H9 (cell line): ENCODE measurements at regions not wholly inside any gene's neighbourhood (a gene's known extent, or its start where the extent isn't known, plus 50 kb on each side); places are given as distances from the start of the nearest gene placed in this dataset.

Experiments used
- DNase-seq: peaks from one replicate; pipeline ENCODE4 v3.0.0-alpha.2; 2017
- H2AFZ ChIP-seq: one replicate; pipeline ENCODE4 v1.6.1; 2013; ENCODE audit warnings: mild to moderate bottlenecking, low read length, control low read depth, moderate library complexity
- H2AK5ac ChIP-seq: 2 replicates; pipeline ENCODE4 v1.6.1; 2013; ENCODE audit warnings: low read length, control low read depth, mixed read lengths; ENCODE audit not compliant: insufficient read length
- H2BK120ac ChIP-seq: one replicate; pipeline ENCODE4 v1.6.1; 2013; ENCODE audit warnings: low read depth, mild to moderate bottlenecking, low read length, control low read depth, inconsistent platforms; ENCODE audit not compliant: poor library complexity, severe bottlenecking
- H2BK12ac ChIP-seq: 2 replicates; pipeline ENCODE4 v1.6.1; 2013; ENCODE audit warnings: low read length, control low read depth, mixed read lengths, low read depth; ENCODE audit not compliant: insufficient read length
- H2BK15ac ChIP-seq: 2 replicates; pipeline ENCODE4 v1.6.1; 2013; ENCODE audit warnings: low read depth, low read length, control low read depth
- H2BK20ac ChIP-seq: one replicate; pipeline ENCODE4 v1.6.1; 2013; ENCODE audit warnings: low read depth, mild to moderate bottlenecking, low read length, control low read depth, inconsistent platforms; ENCODE audit not compliant: poor library complexity, severe bottlenecking
- H2BK5ac ChIP-seq: 2 replicates; pipeline ENCODE4 v1.6.1; 2013; ENCODE audit warnings: low read length, control low read depth, mixed read lengths; ENCODE audit not compliant: insufficient read length
- H3K14ac ChIP-seq: 2 replicates; pipeline ENCODE4 v1.6.1; 2013; ENCODE audit warnings: low read length, control low read depth; ENCODE audit not compliant: insufficient read depth
- H3K18ac ChIP-seq: 2 replicates; pipeline ENCODE4 v1.6.1; 2013; ENCODE audit warnings: low read depth, mild to moderate bottlenecking, mixed read lengths, low read length, control low read depth; ENCODE audit not compliant: insufficient read length
- H3K23ac ChIP-seq: 2 replicates; pipeline ENCODE4 v1.6.1; 2013; ENCODE audit warnings: low read length, control low read depth, mixed read lengths, low read depth; ENCODE audit not compliant: insufficient read length
- H3K23me2 ChIP-seq: 2 replicates; pipeline ENCODE4 v1.6.1; 2013; ENCODE audit warnings: low read depth, mild to moderate bottlenecking, mixed read lengths, low read length, control low read depth; ENCODE audit not compliant: insufficient read length, poor library complexity, severe bottlenecking
- H3K27ac ChIP-seq: 2 replicates; pipeline ENCODE4 v1.5.1; 2013; ENCODE audit warnings: low read length, control low read depth, mixed read lengths, low read depth; ENCODE audit not compliant: insufficient read length
- H3K27me3 ChIP-seq: 2 replicates; pipeline ENCODE4 v1.6.1; 2013; ENCODE audit warnings: low read length, control low read depth, inconsistent platforms; ENCODE audit not compliant: insufficient read depth
- H3K4ac ChIP-seq: 2 replicates; pipeline ENCODE4 v1.6.1; 2013; ENCODE audit warnings: low read depth, mild to moderate bottlenecking, control low read depth, inconsistent platforms, low read length, moderate library complexity
- H3K4me1 ChIP-seq: 2 replicates; pipeline ENCODE4 v1.6.1; 2013; ENCODE audit warnings: low read length, control low read depth, inconsistent platforms; ENCODE audit not compliant: insufficient read depth
- H3K4me2 ChIP-seq: 2 replicates; pipeline ENCODE4 v1.6.1; 2013; ENCODE audit warnings: low read length, control low read depth, mixed read lengths; ENCODE audit not compliant: insufficient read length, insufficient read depth
- H3K56ac ChIP-seq: 2 replicates; pipeline ENCODE4 v1.6.1; 2013; ENCODE audit warnings: low read depth, mild to moderate bottlenecking, mixed read lengths, low read length, control low read depth; ENCODE audit not compliant: insufficient read length
- H3K79me1 ChIP-seq: 2 replicates; pipeline ENCODE4 v1.6.1; 2013; ENCODE audit warnings: low read depth, mild to moderate bottlenecking, moderate library complexity, low read length, control low read depth, inconsistent platforms; ENCODE audit not compliant: insufficient read depth, poor library complexity, severe bottlenecking
- H3K79me2 ChIP-seq: 2 replicates; pipeline ENCODE4 v1.6.1; 2013; ENCODE audit warnings: low read length, control low read depth, inconsistent platforms; ENCODE audit not compliant: insufficient read depth
- H3K9ac ChIP-seq: 2 replicates; pipeline ENCODE4 v1.6.1; 2013; ENCODE audit warnings: low read length, control low read depth, mixed read lengths; ENCODE audit not compliant: insufficient read length; ENCODE audit errors: extremely low read depth
- H3K9me3 ChIP-seq: one replicate; pipeline ENCODE4 v1.6.1; 2013; ENCODE audit warnings: low read depth, low read length, inconsistent platforms; ENCODE audit not compliant: control insufficient read depth
- H3T11ph ChIP-seq: one replicate; pipeline ENCODE4 v1.6.1; 2013; ENCODE audit warnings: mild to moderate bottlenecking, low read length, control low read depth, inconsistent platforms
- H4K20me1 ChIP-seq: one replicate; pipeline ENCODE4 v1.6.1; 2013; ENCODE audit not compliant: control insufficient read depth, insufficient read length, insufficient read depth
- H4K5ac ChIP-seq: 2 replicates; pipeline ENCODE4 v1.6.1; 2013; ENCODE audit warnings: low read depth, mild to moderate bottlenecking, mixed read lengths, low read length, control low read depth; ENCODE audit not compliant: insufficient read length
- H4K8ac ChIP-seq: replicated peaks from 2 replicates; pipeline ENCODE4 v1.6.1; 2013; ENCODE audit warnings: low read length, control low read depth, mixed read lengths, low read depth; ENCODE audit not compliant: insufficient read length
- H4K91ac ChIP-seq: 2 replicates; pipeline ENCODE4 v1.6.1; 2013; ENCODE audit warnings: low read depth, mild to moderate bottlenecking, moderate library complexity, mixed read lengths, low read length, control low read depth; ENCODE audit not compliant: insufficient read length
- H3K27ac Mint-ChIP-seq, 3 experiments: 2 replicates in 2 of 3; 3 replicates in 1 of 3; pipeline ENCODE4 v1.8.0; 2020 to 2021; ENCODE audit warnings: mixed read lengths in 3 of 3, mild to moderate bottlenecking in 1 of 3, moderate library complexity in 1 of 3
- H3K27me3 Mint-ChIP-seq: 2 replicates; pipeline ENCODE4 v1.8.0; 2021; ENCODE audit warnings: low read depth, mild to moderate bottlenecking, moderate library complexity, mixed read lengths
- H3K36me3 Mint-ChIP-seq, 3 experiments: 2 replicates in 2 of 3; 3 replicates in 1 of 3; pipeline ENCODE4 v1.8.0; 2020 to 2021; ENCODE audit warnings: low read depth in 3 of 3, mixed read lengths in 3 of 3; ENCODE audit not compliant: insufficient read depth in 1 of 3
- H3K4me1 Mint-ChIP-seq, 2 experiments: 2 replicates each; pipeline ENCODE4 v1.8.0; 2020; ENCODE audit warnings: mixed read lengths in 2 of 2
- H3K4me3 Mint-ChIP-seq, 2 experiments: 2 replicates in 1 of 2; 3 replicates in 1 of 2; pipeline ENCODE4 v1.8.0; 2020 to 2021; ENCODE audit warnings: mild to moderate bottlenecking in 2 of 2, mixed read lengths in 2 of 2, moderate library complexity in 1 of 2
- H3K9me3 Mint-ChIP-seq, 2 experiments: 2 replicates in 1 of 2; 3 replicates in 1 of 2; pipeline ENCODE4 v1.8.0; 2020; ENCODE audit warnings: mild to moderate bottlenecking in 2 of 2, mixed read lengths in 2 of 2, moderate library complexity in 1 of 2
- WGBS: extraction: QIAGEN DNeasy Blood & Tissue Kit; methylation state at CpG from one replicate; pipeline ENCODE4 v1.1.7; 2013; ENCODE audit warnings: missing lambda C conversion rate, low lambda C conversion rate, mixed read lengths; ENCODE audit not compliant: insufficient read length; ENCODE audit errors: extremely low coverage; 5-methylcytosine and 5-hydroxymethylcytosine counted together
- TF ChIP-seq, protein P1 (sequence below): fragments of 200-600 bp; sonication (generic); conservative IDR thresholded peaks from 3 replicates; pipeline ENCODE4 v1.8.0; 2021; ENCODE audit warnings: antibody characterized with exemption, mild to moderate bottlenecking

DNA sequence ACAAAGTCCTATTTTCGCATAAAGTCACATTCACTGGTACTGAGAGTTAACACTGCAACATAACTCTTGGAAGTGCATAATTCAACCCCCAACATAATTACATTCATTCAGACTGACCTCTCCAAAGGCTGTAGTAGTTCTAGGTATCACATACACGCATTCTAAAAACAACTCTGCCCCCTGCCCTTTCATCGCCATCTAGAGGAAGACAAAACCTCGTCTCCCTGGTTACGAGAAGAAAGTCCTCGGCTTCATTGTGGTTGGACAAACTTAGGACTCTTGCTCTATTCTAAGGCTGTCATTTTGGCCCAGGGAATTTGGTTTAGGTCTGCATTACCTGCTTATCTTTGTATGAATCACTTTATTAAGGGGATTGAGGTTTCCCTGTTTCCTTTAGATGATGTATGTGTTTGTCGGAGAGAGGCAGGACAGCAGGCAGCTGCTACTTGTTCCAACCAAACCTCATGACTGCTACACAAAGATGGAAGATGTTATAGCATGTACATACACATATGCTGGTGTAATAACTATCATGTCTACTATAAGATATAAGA, 215.4 kb upstream of the NRXN1 start:
- no peaks in the 10 kb centered on the region for H4K20me1 ChIP-seq
- no peak overlapping the region for H3K9ac ChIP-seq
- H2BK15ac ChIP-seq: no peak overlapping the region
- Mint-ChIP-seq H3K4me1 (peaks cover 0 to 7% of the 10 kb centered on the region in 2 experiments; a peak in 3 of 4 replicates), H3K9me3 (no peaks in the 10 kb centered on the region; a peak in 1 of 5 replicates), H3K4me3 (no peak overlapping the region), H3K27ac (peak overlapping the region in 1 of 3 experiments; percentile 14; a peak in 1 of 7 replicates), H3K36me3 (no peaks in the 10 kb centered on the region), H3K27me3 (no peaks in the 10 kb centered on the region)
- no peaks in the 10 kb centered on the region for H3K9me3 ChIP-seq
- no peak overlapping the region for H3K56ac ChIP-seq
- H2BK12ac ChIP-seq: no peak overlapping the region
- TF ChIP-seq, protein P1, sequence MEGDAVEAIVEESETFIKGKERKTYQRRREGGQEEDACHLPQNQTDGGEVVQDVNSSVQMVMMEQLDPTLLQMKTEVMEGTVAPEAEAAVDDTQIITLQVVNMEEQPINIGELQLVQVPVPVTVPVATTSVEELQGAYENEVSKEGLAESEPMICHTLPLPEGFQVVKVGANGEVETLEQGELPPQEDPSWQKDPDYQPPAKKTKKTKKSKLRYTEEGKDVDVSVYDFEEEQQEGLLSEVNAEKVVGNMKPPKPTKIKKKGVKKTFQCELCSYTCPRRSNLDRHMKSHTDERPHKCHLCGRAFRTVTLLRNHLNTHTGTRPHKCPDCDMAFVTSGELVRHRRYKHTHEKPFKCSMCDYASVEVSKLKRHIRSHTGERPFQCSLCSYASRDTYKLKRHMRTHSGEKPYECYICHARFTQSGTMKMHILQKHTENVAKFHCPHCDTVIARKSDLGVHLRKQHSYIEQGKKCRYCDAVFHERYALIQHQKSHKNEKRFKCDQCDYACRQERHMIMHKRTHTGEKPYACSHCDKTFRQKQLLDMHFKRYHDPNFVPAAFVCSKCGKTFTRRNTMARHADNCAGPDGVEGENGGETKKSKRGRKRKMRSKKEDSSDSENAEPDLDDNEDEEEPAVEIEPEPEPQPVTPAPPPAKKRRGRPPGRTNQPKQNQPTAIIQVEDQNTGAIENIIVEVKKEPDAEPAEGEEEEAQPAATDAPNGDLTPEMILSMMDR: peak; percentile 57
- H3K23me2 ChIP-seq: no peaks in the 10 kb centered on the region
- H2BK5ac ChIP-seq: no peak overlapping the region
- H3K27ac ChIP-seq: no peak overlapping the region
- peak; percentile 38 for DNase-seq
- no peak overlapping the region for H3T11ph ChIP-seq
- no peaks in the 10 kb centered on the region for H3K79me2 ChIP-seq
- no peak overlapping the region for H4K8ac ChIP-seq
- no peak overlapping the region for H4K5ac ChIP-seq
- no peak overlapping the region for H3K23ac ChIP-seq
- H3K18ac ChIP-seq: no peak overlapping the region
- H3K4ac ChIP-seq: no peak overlapping the region
- no peak overlapping the region for H2BK120ac ChIP-seq
- no peaks in the 10 kb centered on the region for H3K4me1 ChIP-seq
- no peak overlapping the region for H4K91ac ChIP-seq
- no peak overlapping the region for H2AK5ac ChIP-seq
- H2AFZ ChIP-seq: no peak overlapping the region
- H3K14ac ChIP-seq: no peak overlapping the region
- no peak overlapping the region for H2BK20ac ChIP-seq
- no peaks in the 10 kb centered on the region for H3K79me1 ChIP-seq
- no peaks in the 10 kb centered on the region for H3K27me3 ChIP-seq
- no CpG with 5 or more reads among the region's 7 CpGs for WGBS
- H3K4me2 ChIP-seq: no peak overlapping the region
